GM21390 (cell line): ENCODE measurements at regions not wholly inside any gene's neighbourhood (a gene's known extent, or its start where the extent isn't known, plus 50 kb on each side); places are given as distances from the start of the nearest gene placed in this dataset.
"Not testable (repeated sequence)": the region's sequence is repeated elsewhere in the genome, so short reads cannot be mapped to it uniquely, and the experiment has no call there.

Source experiments
- ATAC-seq: cut with Tn5 transposase; IDR thresholded peaks from one replicate; pipeline ENCODE4 v1.9.1; 2021; ENCODE audit not compliant: unreplicated experiment

DNA sequence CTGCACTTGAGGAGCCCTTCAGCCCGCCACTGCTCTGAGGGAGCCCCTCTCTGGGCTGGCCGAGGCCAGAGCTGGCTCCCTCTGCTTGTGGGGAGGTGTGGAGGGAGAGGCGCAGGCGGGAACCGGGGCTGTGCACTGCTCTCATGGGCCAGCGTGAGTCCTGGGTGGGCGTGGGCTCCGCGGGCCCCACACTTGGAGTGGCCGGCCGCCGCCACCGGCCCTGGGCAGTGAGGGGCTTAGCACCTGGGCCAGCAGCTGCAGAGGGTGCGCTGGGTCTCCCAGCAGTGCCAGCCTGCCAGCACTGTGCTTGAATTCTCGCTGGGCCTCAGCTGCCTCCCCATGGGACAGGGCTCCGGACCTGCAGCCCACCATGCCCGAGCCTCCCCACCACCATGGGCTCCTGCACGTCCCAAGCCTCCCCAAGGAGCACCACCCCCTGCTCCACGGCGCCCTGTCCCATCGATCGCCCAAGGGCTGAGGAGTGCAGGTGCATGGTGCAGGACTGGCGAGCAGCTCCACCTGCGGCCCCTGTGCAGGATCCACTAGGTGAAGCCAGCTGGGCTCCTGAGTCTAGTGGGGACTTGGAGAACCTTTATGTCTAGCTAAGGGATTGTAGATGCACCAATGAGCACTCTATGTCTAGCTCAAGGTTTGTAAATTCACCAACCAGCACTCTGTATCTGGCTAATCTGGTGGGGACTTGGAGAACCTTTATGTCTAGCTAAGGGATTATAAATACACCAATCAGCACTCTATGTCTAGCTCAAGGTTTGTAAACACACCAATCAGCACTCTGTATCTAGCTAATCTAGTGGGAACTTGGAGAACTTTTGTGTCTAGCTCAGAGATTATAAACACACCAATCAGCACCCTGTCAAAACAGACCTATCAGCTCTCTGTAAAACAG lies 1180.3 kb downstream of the FSCB start:
- not testable (repeated sequence) for ATAC-seq

DNA sequence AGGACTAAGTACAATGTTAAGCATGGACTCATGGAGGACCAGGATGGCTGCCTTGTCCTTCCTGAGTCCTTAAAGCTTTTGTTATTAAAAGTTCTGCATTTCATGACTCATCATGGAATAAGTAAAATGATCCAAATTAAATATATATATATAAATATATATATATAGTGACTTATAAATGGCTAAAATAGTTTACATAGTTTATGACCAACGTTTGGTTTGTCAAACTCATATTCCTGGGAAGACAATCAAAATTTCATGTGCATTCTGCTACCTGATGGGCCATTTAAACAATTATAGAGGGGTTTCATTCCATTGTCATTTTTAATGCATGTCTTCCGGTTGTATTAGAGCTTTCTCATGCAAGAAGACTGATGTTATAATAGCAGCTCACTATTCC lies 1190.7 kb downstream of the FSCB start:
- ATAC-seq, result no peak

DNA sequence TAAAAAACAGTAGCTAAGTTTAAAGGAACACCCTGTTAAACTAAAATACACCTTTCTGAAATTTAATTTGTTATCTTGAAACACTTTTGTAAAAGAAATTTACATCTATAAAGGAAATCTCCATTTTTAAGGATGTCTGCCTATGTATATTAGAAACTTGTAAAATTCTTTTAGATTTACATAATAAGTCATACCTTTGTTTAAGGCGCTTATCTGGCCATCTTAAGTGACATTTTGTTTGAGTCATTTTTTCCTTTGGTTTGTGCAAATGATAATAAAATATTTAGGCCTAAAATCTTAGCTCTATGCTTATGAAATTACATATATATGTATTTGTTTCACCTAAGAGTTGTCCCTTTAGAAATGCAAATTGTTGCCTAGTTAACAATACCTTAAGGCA lies 1193.4 kb downstream of the FSCB start:
- no peak for ATAC-seq

DNA sequence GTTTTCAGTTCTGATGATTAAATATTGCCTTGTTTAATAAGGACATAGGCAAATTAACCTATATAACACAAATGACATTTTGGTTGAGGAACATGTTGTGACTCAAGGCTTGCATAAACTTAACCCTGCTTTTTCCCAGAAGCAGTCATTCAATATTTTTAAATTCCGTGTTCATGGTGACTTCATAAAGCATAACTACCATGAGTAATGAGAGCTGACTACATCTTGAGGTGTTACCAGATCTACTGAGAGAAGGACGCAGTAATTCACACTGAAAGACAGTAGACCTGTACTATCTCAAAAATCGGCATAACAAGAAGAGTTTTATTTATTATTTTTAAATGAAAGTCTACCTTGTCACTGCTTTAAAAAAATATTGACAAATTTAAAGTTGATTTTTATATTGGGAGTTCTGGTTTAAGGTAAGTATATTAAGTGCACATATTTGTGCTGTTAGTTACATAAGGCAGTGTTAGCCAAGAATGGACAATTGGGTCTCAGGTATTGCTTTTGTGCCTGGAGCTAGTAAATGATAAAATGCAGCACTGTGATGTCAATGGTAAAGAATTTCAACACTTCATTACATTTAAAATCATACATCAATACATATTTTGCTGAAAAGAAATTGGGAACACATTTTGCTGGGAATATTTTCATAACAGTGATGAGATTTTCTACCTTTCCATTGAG lies 1198.5 kb downstream of the FSCB start:
- no peak for ATAC-seq

DNA sequence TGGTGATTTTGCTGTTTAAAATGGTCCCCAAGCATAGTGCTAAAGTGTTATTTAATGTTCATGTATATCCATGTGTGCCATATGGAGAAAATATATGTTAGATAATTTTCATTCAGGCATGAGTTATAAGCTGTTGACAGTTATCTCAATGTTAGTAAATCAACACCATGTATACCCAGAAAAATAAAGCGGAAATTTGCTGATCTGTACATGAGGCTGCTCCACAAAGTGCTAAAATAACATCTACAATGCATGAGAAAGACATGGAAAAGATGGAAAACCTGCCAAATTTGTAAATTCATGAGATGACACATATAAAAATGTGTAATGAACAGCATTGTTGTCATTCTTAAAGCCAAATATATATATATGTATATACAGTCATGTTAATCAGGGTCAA lies 1199.2 kb downstream of the FSCB start:
- no peak for ATAC-seq

DNA sequence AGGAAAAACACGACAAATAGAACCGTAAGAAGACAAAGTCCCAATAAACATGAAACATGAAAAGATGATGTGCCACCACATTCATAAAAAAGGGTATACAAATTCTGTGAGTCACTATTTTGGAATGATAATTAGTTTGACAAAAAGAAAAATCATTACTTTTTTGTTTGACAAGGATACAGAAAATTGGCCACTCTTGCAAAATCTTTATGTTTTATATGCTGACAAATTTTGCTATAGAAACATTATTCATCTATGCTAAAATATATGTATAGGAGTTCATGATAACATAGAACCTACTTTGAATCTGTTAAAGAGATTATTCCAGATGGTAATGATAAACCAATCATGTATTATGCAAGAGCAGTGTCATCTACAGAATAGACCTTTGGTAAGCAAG lies 1201.0 kb downstream of the FSCB start:
- no peak for ATAC-seq

DNA sequence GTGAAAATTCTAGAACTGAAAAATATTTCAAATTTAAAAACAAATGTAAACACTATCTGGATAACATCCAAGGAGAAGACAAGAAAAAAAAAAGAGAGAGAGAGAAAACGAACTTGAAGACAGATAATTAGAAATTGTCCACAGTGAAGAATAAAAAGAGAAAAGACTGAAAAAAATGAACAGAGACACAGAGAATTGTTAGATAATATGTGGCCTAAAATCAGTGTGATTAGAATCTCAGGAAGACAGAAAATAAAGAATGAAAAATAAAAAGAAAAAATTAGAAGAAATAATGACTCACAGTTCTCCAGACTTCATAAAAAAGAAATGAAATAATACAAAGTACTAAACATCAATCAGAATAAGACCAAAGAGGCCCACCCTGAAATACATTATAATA lies 1209.3 kb downstream of the FSCB start:
- no peak for ATAC-seq

DNA sequence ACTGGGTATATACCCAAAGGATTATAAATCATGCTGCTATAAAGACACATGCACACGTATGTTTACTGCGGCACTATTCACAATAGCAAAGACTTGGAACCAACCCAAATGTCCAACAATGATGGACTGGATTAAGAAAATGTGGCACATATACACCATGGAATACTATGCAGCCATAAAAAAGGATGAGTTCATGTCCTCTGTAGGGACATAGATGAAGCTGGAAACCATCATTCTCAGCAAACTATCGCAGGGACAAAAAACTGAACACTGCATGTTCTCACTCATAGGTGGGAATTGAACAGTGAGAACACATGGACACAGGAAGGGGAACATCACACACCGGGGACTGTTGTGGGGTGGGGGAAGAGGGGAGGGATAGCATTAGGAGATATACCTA lies 1211.0 kb downstream of the FSCB start:
- not testable (repeated sequence) for ATAC-seq

DNA sequence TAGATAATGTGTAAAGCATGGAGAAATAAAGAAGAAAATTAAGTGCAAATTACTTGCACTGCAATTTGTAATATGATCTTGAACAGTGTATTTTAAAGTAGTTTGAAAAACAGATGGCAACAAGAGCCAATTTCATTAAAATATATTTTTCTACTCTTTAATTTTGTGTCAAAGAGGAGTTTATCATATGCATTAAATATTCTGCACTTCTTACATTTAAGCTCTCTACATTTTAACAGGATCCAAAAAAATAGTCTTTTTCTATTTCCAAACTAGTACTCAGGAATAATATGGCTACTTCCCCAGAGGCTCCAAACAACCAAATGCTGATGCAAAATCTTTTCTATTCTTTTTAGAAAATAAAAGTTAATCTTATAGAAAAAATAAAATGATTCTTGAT lies 1221.5 kb downstream of the FSCB start:
- ATAC-seq, result no peak

DNA sequence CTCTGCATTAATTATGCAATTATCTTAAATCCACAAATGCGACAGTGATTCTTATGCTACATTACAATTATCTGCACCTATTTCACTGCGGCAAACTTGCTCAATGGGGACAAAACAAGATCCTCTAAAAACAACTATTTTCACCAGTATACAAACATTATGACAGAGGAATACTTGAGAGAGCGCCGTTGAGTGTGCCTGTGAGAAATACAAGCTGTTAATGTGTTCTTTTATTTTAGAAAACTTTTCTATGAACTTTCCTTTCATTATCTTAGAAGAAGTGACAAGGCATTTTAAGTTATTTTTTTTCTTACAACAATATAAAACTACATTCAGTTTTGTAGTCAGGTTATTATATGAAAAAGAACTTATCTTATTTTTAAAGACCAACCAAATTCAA lies 1247.0 kb downstream of the FSCB start:
- no peak for ATAC-seq

DNA sequence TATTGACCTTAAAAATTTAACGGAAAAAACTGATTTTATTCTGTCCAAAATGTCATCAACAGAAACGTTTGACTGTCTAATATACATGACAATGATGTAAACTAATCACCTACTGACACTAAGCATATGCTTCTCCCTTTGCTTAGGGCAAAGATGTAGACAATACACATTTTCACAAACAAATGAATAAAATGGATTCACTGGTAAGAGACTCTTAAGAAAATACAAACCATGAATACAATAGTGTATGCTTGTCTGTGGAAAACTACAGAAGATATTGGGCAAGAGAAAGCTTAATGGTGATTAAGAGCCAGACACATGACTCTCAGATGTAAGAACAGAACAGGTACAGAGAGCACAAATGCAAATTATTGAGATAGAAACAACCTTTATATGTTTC lies 1248.7 kb downstream of the FSCB start:
- no peak for ATAC-seq

DNA sequence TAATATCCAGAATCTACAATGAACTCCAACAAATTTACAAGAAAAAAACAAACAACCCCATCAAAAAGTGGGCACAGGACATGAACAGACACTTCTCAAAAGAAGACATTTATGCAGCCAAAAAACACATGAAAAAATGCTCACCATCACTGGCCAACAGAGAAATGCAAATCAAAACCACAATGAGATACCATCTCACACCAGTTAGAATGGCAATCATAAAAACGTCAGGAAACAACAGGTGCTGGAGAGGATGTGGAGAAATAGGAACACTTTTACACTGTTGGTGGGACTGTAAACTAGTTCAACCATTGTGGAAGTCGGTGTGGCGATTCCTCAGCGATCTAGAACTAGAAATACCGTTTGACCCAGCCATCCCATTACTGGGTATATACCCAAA lies 1250.1 kb downstream of the FSCB start:
- not testable (repeated sequence) for ATAC-seq

DNA sequence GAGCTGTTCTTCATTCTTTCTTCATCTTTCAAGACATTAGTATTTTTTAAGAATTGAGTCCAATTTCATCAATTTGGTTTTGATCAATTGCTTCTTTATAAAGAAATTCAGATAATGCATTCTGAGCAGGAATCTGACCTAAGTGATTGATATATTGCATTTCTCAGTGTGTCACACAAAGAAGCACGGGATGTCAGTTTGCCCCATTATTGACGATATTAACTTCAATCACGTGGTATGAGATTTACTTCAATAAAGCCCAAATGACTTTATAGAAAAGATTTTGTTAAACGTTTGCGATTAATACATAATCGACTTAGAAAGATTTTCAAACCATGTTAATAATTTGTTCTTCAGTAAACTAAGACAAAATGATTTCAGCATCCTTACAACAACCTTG lies 1254.2 kb downstream of the FSCB start:
- no peak for ATAC-seq

DNA sequence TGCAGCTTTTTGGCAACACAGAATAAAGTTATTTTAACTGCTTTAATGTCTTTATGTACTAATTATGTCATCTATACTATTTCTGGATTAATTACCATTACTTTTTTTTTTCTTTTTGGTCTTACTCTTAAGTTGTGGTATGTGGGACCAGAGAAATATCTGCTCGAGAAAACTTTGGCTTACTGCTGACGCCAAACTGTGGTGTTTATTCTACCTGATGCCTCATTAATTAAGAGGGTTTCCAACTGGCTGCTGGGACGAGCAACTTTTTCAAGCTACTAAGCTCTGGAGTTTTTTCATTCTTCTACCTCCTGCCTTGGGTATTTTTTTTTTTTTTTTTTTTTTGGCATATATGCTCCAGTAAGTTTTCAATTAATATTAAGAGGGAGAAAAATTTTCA lies 1257.5 kb downstream of the FSCB start:
- no peak for ATAC-seq

DNA sequence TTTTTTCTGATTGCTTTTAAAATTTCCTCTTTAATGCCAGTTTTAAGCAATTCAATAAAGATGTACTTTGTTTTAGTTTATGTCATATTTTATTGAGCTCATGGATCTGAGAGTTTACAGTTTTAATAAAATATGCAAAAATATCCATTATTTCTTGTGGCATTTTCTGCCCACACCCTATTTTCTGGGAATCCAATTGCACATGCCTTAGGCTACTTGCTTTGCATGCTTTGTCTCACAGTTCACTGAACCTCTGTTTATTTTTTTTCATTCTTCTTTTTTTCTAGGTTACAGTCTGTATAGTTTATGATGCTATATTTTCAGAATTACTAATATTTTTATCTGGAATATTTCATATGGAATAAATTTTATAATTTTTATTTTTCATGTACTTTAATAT lies 1258.0 kb downstream of the FSCB start:
- ATAC-seq, result no peak

DNA sequence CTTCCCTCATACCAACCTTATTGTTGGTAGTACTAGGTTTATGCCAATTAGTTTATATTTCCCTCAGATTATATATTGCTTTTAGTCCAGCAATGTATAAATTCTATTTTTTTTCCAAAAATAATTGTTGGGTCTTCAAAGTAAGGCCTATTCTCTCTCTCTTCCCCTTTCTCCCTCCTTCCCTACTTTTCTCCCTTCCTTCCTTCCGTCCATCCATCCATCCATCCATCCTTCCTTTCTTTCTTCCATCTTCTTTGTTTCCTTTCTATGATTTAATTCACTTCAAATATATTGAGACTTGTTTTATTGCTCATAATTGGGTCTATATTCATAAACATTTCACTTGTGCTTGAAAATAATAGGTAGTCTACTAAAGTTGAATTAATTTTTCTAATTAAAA lies 1259.2 kb downstream of the FSCB start:
- no peak for ATAC-seq

DNA sequence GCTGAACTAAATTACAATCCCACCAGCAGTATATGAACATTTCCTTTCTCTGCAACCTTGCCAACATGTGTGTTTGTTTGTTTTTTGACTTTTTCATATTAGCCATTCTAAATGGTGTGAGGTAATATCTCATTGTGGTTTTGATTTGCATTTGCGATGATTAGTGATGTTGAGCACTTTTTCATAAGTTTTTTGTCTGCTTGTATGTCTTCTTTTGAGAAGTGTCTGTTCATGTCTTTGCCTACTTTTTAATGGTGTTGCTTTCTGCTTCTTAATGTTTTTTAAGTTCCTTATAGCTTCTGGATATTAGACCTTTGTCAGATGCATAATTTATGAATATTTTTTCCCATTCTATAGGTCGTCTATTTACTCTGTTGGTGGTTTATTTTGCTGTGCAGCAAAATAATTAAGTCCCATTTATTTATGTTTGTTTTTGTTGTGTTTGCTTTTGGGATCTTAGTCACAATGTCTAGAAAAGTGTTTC lies 1262.9 kb downstream of the FSCB start:
- no peak for ATAC-seq

DNA sequence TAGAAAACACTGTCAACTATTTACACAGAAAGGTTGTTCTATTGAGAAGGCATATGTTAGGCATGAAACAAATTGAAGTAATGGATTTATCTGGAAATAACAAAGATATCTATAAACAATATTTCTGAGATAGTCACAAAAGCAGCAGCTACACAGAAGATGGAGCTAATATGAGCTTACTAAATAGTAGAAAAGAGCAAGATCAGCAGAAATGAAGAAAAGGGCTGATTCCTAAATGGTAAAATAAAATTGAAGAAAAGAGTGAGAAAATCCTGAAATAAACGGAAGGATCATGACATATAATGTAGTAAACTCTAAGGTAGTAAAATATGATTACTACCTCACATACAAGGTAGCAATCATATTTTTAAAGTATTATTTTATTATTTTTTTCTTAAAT lies 1263.9 kb downstream of the FSCB start:
- ATAC-seq, result no peak

DNA sequence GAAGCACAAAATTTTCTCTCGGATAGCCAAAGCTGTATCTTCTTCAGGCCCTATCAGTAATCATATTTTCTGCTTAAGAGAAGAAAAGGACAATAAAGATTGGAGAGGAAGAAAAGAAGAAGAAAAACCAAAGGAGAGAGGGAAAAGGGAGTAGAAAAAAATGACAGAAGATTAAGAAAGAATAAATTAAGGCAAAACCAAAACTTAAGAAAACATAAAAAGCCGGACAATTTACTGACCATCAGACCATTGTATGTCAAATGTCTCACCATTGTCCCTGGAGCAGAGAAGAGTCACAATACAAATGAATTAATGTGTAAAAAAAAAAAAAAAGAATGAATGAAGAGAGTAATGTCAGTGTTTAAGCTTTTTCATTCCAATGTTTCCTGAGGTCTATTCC lies 1274.8 kb downstream of the FSCB start:
- no peak for ATAC-seq

DNA sequence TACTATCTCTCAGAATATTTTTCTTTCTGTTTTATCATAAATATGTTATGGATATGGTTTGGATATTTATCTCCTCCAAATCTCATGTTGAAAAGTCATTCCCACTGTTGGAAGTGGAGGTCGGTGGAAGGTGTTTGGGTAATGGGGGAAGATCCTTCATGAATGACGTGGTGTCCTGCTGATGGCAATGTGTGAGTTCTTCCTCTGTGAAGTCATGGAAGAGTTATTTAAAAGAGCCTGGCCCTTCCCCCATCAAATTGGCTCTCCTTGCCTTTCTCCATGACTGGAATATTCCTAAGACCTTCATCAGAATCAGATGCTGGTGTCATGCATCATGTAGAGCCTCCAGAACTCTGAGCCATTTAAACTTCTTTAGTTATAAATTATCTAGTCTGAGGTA lies 1291.6 kb downstream of the FSCB start:
- no peak for ATAC-seq

DNA sequence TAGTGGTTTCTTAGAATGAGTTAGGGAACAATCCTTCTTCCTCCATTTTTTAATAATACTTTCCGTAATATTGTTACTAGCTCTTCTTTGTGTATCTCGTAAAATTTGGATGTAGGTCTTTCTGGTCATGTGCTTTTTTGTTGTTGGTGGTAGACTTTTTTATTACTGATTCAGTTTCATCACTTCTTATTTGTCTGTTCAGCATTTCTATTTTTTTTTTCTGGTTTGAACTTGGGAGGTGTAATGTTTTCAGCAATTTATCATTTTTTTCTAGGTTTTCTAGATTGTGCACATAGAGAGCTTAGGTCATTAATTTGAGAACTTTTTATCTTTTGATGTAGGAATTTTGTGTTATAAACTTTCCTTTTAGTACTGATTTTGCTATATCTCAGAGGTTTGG lies 1299.9 kb downstream of the FSCB start:
- no peak for ATAC-seq

DNA sequence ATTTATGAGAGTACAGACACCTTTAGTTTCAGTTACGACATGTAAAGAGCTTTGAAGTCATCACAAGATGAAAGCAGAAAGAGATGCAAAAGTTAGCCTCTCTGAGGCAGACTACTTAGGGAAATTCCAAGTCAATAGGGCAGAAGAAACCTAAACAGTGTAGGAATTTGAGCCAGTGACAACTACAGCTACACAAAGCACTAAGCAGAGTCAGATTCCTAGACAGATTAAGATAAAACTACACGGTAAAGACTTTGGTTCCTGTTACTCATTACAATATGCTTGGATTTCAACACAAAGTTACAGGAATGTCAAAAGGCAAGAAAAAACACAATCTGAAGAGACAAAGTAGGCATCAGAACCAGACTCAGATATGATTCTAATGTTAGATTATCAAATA lies 1302.3 kb downstream of the FSCB start:
- ATAC-seq, result no peak
